ENCODE measurements at regions not wholly inside any gene's neighbourhood (a gene's known extent, or its start where the extent isn't known, plus 50 kb on each side); places are given as distances from the start of the nearest gene placed in this dataset.
"Not testable (repeated sequence)": the region's sequence is repeated elsewhere in the genome, so short reads cannot be mapped to it uniquely, and the experiment has no call there.

DNA sequence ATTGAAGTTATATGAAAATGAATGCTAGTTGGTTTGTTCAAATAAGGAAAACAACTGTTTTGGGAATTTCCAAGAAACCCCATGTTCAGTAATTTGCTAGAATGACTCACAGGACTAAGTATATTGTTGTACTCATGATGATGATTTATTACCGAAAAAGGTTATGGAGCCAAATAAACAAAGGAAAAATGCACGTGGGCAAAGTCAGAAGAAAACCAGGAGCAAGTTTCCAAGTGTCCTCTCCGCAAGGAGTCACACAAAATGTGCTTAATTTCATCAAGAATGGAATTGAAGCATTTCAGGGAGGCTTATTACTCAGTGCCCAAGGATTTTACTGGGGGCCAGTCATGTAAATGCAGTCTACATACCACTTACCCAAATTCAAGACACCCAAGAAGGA lies 1652.4 kb upstream of the TMEFF2 start:
- no peak overlapping the region for H3K4me3 ChIP-seq (ENCODE audit: low read depth in 1 of 3, low read length in 3 of 3)
- no peaks in the 10 kb centered on the region for H3K27me3 ChIP-seq (ENCODE audit: control insufficient read depth in 3 of 3, insufficient read depth in 3 of 3, low read length in 3 of 3)
- DNase-seq, result no peak
- 59 to 65% (median 61%) methylated on average over 3 of the region's 3 CpGs for WGBS, 3 donors
- H3K4me1 ChIP-seq (ENCODE audit: control insufficient read depth in 3 of 3, insufficient read depth in 2 of 3, low read depth in 1 of 3, low read length in 2 of 3), result no peaks in the 10 kb centered on the region
- no peak for FAIRE-seq
- no peaks in the 10 kb centered on the region for H3K36me3 ChIP-seq (ENCODE audit: control insufficient read depth in 3 of 3, insufficient read depth in 2 of 3, low read depth in 1 of 3, low read length in 3 of 3)
- no peak overlapping the region for H3K27ac ChIP-seq (ENCODE audit: low read depth in 1 of 3, low read length in 2 of 3)
- no peaks in the 10 kb centered on the region for H3K9me3 ChIP-seq (ENCODE audit: control insufficient read depth in 2 of 2, insufficient read depth in 1 of 2, low read depth in 1 of 2, low read length in 1 of 2)

DNA sequence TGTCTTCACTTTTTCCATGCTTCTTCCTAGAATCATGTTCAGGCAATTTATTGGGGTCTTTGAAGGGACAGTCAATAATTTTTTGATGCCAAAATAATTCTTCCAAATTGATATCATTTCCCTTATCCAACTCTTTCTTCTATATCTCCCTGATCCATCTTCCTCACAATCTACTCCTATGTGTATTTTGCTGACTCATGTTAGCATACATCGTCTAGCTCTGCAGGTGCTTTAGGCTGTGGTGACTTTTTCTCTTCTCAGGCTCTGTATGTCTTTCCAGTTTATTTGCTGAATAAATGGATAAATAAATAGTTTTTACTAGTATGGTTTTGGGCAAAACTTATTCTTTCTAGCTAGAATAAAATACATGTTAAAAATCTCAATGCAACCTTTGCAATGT lies 1650.9 kb upstream of the TMEFF2 start:
- H3K4me3 ChIP-seq (ENCODE audit: low read depth in 1 of 3, low read length in 3 of 3), result no peak overlapping the region
- no peak for DNase-seq
- no peak for FAIRE-seq
- 4 to 53% (median 17%) methylated on average over 1 of the region's 1 CpG for WGBS, 3 donors
- no peaks in the 10 kb centered on the region for H3K27me3 ChIP-seq (ENCODE audit: control insufficient read depth in 3 of 3, insufficient read depth in 3 of 3, low read length in 3 of 3)
- no peaks in the 10 kb centered on the region for H3K36me3 ChIP-seq (ENCODE audit: control insufficient read depth in 3 of 3, insufficient read depth in 2 of 3, low read depth in 1 of 3, low read length in 3 of 3)
- no peaks in the 10 kb centered on the region for H3K4me1 ChIP-seq (ENCODE audit: control insufficient read depth in 3 of 3, insufficient read depth in 2 of 3, low read depth in 1 of 3, low read length in 2 of 3)
- no peak overlapping the region for H3K27ac ChIP-seq (ENCODE audit: low read depth in 1 of 3, low read length in 2 of 3)
- H3K9me3 ChIP-seq (ENCODE audit: control insufficient read depth in 2 of 2, insufficient read depth in 1 of 2, low read depth in 1 of 2, low read length in 1 of 2), result no peaks in the 10 kb centered on the region

DNA sequence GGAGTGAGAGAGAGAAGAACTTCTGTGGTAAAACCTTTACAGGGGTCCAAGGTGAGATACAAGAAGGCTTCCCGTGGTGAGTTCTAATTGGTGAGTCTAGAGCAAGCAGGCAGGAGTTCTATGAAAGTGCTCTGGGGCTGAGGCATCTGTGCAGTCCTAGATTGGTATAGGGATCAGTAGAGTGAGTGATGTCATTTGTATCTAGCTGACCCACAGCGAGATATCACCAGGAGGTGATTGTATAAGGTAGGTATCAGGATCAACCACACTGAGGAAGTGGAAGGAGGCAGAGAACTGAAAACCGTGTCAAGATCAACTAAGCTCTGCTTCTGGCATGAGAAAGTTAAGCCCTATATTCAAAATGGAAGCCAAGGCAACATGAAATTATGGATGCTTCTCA lies 1648.9 kb upstream of the TMEFF2 start:
- H3K27ac ChIP-seq (ENCODE audit: low read depth in 1 of 3, low read length in 2 of 3), result no peak overlapping the region
- no peak overlapping the region for H3K4me3 ChIP-seq (ENCODE audit: low read depth in 1 of 3, low read length in 3 of 3)
- H3K9me3 ChIP-seq (ENCODE audit: control insufficient read depth in 2 of 2, insufficient read depth in 1 of 2, low read depth in 1 of 2, low read length in 1 of 2), result no peaks in the 10 kb centered on the region
- FAIRE-seq (no peak), DNase-seq (no peak)
- H3K27me3 ChIP-seq (ENCODE audit: control insufficient read depth in 3 of 3, insufficient read depth in 3 of 3, low read length in 3 of 3), result no peaks in the 10 kb centered on the region
- H3K4me1 ChIP-seq (ENCODE audit: control insufficient read depth in 3 of 3, insufficient read depth in 2 of 3, low read depth in 1 of 3, low read length in 2 of 3), result no peaks in the 10 kb centered on the region
- WGBS, 3 donors, result 64 to 76% (median 71%) methylated on average over 3 of the region's 3 CpGs
- no peaks in the 10 kb centered on the region for H3K36me3 ChIP-seq (ENCODE audit: control insufficient read depth in 3 of 3, insufficient read depth in 2 of 3, low read depth in 1 of 3, low read length in 3 of 3)

DNA sequence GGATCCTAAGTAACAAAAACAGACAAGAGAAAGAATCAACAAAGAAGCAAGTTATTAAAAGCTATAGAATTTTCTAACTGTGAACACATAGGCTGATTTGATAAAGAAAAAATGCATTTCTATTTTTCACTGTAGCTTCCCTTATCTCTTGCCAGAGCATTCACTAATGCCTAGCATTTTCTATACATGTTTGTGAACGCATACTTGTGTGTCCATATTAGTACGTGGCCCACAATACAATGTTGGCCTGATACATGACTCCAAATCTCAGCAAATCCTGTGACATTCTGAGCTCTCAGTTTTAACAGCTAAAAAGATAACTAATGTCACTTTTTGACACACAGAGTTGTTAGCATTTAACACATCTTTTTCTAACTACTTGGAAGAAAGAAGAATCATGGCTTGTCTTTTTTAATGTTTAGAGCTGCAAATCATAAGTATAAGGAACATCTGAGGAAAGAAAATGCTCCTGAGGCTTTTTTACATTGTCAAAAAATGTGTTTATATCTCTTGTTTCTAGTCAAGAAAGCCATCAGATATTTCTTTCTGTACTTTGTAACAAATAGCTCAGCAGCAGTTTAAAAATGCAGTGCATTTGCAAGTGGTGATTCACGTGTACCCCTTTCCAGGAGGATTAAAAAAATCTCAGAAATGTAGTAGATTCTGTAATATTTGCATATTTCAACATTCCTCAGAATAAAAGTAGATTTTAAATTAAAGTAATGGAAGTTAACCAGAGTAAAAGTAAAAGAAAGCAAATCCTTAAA lies 1646.8 kb upstream of the TMEFF2 start:
- H3K27ac ChIP-seq (ENCODE audit: low read depth in 1 of 3, low read length in 2 of 3), result no peak overlapping the region
- H3K36me3 ChIP-seq (ENCODE audit: control insufficient read depth in 3 of 3, insufficient read depth in 2 of 3, low read depth in 1 of 3, low read length in 3 of 3), result no peaks in the 10 kb centered on the region
- FAIRE-seq (no peak), DNase-seq (no peak)
- no peaks in the 10 kb centered on the region for H3K4me1 ChIP-seq (ENCODE audit: control insufficient read depth in 3 of 3, insufficient read depth in 2 of 3, low read depth in 1 of 3, low read length in 2 of 3)
- WGBS, 3 donors, result 61 to 66% (median 62%) methylated on average over 3 of the region's 3 CpGs
- no peak overlapping the region for H3K4me3 ChIP-seq (ENCODE audit: low read depth in 1 of 3, low read length in 3 of 3)
- H3K27me3 ChIP-seq (ENCODE audit: control insufficient read depth in 3 of 3, insufficient read depth in 3 of 3, low read length in 3 of 3), result no peaks in the 10 kb centered on the region
- no peaks in the 10 kb centered on the region for H3K9me3 ChIP-seq (ENCODE audit: control insufficient read depth in 2 of 2, insufficient read depth in 1 of 2, low read depth in 1 of 2, low read length in 1 of 2)

DNA sequence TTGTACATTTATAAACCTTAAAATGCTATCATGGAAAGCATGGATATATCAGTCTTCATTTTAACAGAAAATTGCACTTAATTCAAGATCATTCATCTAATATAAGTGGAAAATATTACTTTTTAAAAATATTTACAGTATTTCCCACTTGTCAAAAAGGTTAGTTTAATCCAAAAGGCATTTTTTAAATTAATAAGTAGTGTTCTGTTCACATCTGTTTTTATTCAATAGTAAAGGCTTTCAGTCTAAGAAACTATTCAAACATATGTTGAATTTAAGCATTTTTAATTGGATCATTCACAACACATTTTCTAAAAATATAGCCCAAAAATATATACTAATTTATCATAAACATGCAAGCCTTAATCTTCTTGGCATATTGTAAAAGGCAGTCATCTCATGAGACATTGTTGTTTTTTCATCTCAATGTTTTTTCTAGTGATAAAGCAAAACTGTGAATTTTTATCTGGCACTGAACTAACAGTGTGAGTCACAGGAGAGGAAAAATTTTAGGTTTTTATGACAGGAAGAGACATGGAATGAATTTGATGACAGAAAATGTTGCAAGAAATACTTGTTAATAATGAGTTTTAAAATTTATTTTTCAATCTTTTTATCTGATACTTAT lies 1642.5 kb upstream of the TMEFF2 start:
- H3K27me3 ChIP-seq (ENCODE audit: control insufficient read depth in 3 of 3, insufficient read depth in 3 of 3, low read length in 3 of 3), result no peaks in the 10 kb centered on the region
- H3K27ac ChIP-seq (ENCODE audit: low read depth in 1 of 3, low read length in 2 of 3), result no peak overlapping the region

DNA sequence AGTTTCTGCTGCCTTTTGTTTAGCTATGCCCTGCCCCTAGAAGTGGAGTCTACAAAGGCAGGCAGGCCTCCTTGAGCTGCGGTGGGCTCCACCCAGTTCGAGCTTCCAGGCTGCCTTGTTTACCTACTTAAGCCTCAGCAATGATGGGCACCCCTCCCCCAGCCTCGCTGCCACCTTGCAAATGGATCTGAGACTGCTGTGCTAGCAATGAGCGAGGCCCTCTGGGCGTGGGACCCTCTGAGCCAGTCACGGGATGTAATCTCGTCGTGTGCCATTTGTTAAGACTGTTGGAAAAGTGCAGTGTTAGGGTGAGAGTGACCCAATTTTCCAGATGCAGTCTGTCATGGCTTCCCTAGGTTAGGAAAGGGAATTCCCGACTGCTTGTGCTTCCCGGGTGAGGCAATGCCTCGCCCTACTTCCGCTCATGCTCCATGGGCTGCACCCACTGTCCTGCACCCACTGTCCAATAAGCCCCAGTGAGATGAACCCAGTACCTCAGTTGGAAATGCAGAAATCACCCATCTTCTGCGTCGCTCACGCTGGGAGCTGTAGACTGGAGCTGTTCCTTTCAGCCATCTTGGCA lies 1641.8 kb upstream of the TMEFF2 start:
- H3K36me3 ChIP-seq (ENCODE audit: control insufficient read depth in 3 of 3, insufficient read depth in 2 of 3, low read depth in 1 of 3, low read length in 3 of 3); H3K4me1 ChIP-seq (ENCODE audit: control insufficient read depth in 3 of 3, insufficient read depth in 2 of 3, low read depth in 1 of 3, low read length in 2 of 3); FAIRE-seq; H3K4me3 ChIP-seq (ENCODE audit: low read depth in 1 of 3, low read length in 3 of 3); DNase-seq; H3K27ac ChIP-seq (ENCODE audit: low read depth in 1 of 3, low read length in 2 of 3); H3K27me3 ChIP-seq (ENCODE audit: control insufficient read depth in 3 of 3, insufficient read depth in 3 of 3, low read length in 3 of 3); H3K9me3 ChIP-seq (ENCODE audit: control insufficient read depth in 2 of 2, insufficient read depth in 1 of 2, low read depth in 1 of 2, low read length in 1 of 2): not testable (repeated sequence)
- WGBS, 3 donors, result 83 to 85% (median 83%) methylated on average over 15 of the region's 15 CpGs

More for the DNA sequence above, 1642.5 kb upstream of the TMEFF2 start:
- Histone ChIP-seq H3K9me3 (ENCODE audit: control insufficient read depth in 2 of 2, insufficient read depth in 1 of 2, low read depth in 1 of 2, low read length in 1 of 2) (no peaks in the 10 kb centered on the region), H3K4me3 (ENCODE audit: low read depth in 1 of 3, low read length in 3 of 3) (no peak overlapping the region), H3K36me3 (ENCODE audit: control insufficient read depth in 3 of 3, insufficient read depth in 2 of 3, low read depth in 1 of 3, low read length in 3 of 3) (no peaks in the 10 kb centered on the region), H3K4me1 (ENCODE audit: control insufficient read depth in 3 of 3, insufficient read depth in 2 of 3, low read depth in 1 of 3, low read length in 2 of 3) (no peaks in the 10 kb centered on the region)
- FAIRE-seq (no peak), DNase-seq (no peak)

DNA sequence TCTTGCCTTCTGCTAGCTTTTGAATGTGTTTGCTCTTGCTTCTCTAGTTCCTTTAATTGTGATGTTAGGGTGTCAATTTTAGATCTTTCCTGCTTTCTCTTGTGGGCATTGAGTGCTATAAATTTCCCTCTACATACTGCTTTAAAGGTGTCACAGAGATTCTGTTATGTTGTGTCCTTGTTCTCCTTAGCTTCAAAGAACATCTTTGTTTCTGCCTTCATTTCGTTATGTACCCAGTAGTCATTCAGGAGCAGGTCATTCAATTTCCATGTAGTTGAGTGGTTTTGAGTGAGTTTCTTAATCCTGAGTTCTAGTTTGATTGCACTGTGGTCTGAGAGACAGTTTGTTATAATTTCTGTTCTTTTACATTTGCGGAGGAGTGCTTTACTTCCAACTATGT lies 1639.2 kb upstream of the TMEFF2 start:
- H3K4me1 ChIP-seq (ENCODE audit: control insufficient read depth in 3 of 3, insufficient read depth in 2 of 3, low read depth in 1 of 3, low read length in 2 of 3); H3K27ac ChIP-seq (ENCODE audit: low read depth in 1 of 3, low read length in 2 of 3); FAIRE-seq; H3K27me3 ChIP-seq (ENCODE audit: control insufficient read depth in 3 of 3, insufficient read depth in 3 of 3, low read length in 3 of 3); H3K4me3 ChIP-seq (ENCODE audit: low read depth in 1 of 3, low read length in 3 of 3); H3K9me3 ChIP-seq (ENCODE audit: control insufficient read depth in 2 of 2, insufficient read depth in 1 of 2, low read depth in 1 of 2, low read length in 1 of 2); H3K36me3 ChIP-seq (ENCODE audit: control insufficient read depth in 3 of 3, insufficient read depth in 2 of 3, low read depth in 1 of 3, low read length in 3 of 3); DNase-seq: not testable (repeated sequence)
- 33 to 66% (median 33%) methylated on average over 2 of the region's 2 CpGs for WGBS, 3 donors

DNA sequence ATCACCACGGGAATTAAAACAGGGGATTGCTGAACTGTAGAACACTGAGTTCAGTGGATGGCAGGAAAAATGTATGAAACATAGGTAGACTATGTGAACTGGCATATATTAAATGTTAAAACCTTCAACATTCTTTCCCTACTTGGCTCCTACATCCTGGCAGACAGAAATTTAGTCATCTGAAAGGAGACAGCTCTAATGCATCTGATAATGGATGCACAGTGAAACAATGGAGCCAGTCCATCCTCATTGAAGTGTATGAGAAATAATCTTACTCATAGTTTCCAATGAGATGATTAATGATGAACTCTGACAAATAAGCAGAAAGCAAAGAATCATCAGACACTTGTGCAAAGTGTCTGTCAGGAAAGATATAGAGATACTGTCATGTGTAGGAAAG lies 1629.7 kb upstream of the TMEFF2 start:
- FAIRE-seq, result no peak
- 46 to 69% (median 68%) methylated on average over 1 of the region's 1 CpG for WGBS, 3 donors
- Histone ChIP-seq H3K27me3 (ENCODE audit: control insufficient read depth in 3 of 3, insufficient read depth in 3 of 3, low read length in 3 of 3) (no peaks in the 10 kb centered on the region), H3K27ac (ENCODE audit: low read depth in 1 of 3, low read length in 2 of 3) (no peak overlapping the region), H3K4me3 (ENCODE audit: low read depth in 1 of 3, low read length in 3 of 3) (no peak overlapping the region), H3K4me1 (ENCODE audit: control insufficient read depth in 3 of 3, insufficient read depth in 2 of 3, low read depth in 1 of 3, low read length in 2 of 3) (no peaks in the 10 kb centered on the region), H3K36me3 (ENCODE audit: control insufficient read depth in 3 of 3, insufficient read depth in 2 of 3, low read depth in 1 of 3, low read length in 3 of 3) (no peaks in the 10 kb centered on the region), H3K9me3 (ENCODE audit: control insufficient read depth in 2 of 2, insufficient read depth in 1 of 2, low read depth in 1 of 2, low read length in 1 of 2) (peaks cover 0 to 6% of the 10 kb centered on the region in 2 donors)
- no peak for DNase-seq

Measured in small intestine (tissue), 7 donors.